Immature natural killer cell (primary cell): ENCODE measurements at regions not wholly inside any gene's neighbourhood (a gene's known extent, or its start where the extent isn't known, plus 50 kb on each side); places are given as distances from the start of the nearest gene placed in this dataset.

Experiments used
- DNase-seq, 3 donors: peaks; one replicate each; pipeline ENCODE4 v3.0.0; 2022; ENCODE audit warnings: mixed read lengths in 1 of 3
- H3K27ac Mint-ChIP-seq, 6 donors: one replicate each; pipeline ENCODE4 v1.8.0; 2020; ENCODE audit warnings: mixed read lengths in 6 of 6, mild to moderate bottlenecking in 5 of 6, inconsistent platforms in 4 of 6, moderate library complexity in 3 of 6
- H3K27me3 Mint-ChIP-seq, 3 donors: one replicate each; pipeline ENCODE4 v1.8.0; 2020 to 2021; ENCODE audit warnings: low read depth in 3 of 3, mild to moderate bottlenecking in 3 of 3, mixed read lengths in 3 of 3, moderate library complexity in 3 of 3, inconsistent platforms in 1 of 3
- H3K36me3 Mint-ChIP-seq, 3 donors: one replicate each; pipeline ENCODE4 v1.8.0; 2020; ENCODE audit warnings: mixed read lengths in 3 of 3, inconsistent platforms in 2 of 3, mild to moderate bottlenecking in 2 of 3
- H3K4me1 Mint-ChIP-seq, 2 donors: one replicate each; pipeline ENCODE4 v1.8.0; 2020; ENCODE audit warnings: inconsistent platforms in 2 of 2, mild to moderate bottlenecking in 2 of 2, mixed read lengths in 2 of 2, moderate library complexity in 1 of 2
- H3K4me3 Mint-ChIP-seq, 5 donors: one replicate each; pipeline ENCODE4 v1.8.0; 2020; ENCODE audit warnings: mild to moderate bottlenecking in 5 of 5, mixed read lengths in 5 of 5, inconsistent platforms in 3 of 5, moderate library complexity in 3 of 5
- H3K9me3 Mint-ChIP-seq, 6 donors: one replicate each; pipeline ENCODE4 v1.8.0; 2020; ENCODE audit warnings: mild to moderate bottlenecking in 6 of 6, mixed read lengths in 6 of 6, inconsistent platforms in 4 of 6, moderate library complexity in 3 of 6

DNA sequence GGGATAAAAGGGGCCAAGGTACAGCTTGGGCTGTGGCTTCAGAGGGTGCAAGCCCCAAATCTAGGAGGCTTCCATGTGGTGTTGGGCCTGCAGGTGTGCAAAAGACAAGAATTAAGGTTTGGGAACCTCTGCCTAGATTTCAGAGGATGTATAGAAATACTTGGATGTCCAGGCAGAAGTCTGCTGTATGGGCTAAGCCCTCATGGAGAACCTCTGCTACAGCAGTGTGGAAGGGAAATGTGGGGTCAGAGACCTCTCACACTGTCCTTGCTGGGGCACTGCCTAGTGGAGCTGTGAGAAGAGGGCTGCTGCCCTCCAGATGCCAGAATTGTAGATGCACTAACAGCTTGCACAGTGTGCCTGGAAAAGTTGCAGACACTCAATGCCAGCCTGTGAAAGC lies 880.6 kb upstream of the ID2 start:
- Mint-ChIP-seq H3K4me1 (no peaks in the 10 kb centered on the region), H3K27me3 (peaks cover 0 to 3% (median 2%) of the 10 kb centered on the region in 3 donors), H3K9me3 (peaks cover 0 to 13% (median 4%) of the 10 kb centered on the region in 6 donors)

DNA sequence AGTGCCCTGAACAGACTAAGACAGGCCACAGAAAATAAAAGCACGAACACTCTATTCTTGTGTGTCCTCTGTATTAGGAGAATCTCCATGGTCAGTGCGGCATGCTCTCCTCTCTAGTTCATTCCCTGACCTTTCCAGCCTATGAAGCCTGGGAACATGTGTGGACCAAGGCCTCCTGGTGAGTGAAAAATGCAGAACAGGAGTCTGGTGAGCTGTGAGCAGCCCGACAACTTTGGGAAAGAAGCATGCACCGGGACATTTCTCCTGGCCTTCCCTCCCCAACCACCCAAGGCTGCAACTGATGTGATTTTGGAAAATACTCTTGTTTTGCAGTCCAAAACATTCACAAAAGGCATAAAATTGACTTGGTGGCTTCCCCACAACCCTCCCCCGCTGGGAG lies 878.3 kb upstream of the ID2 start:
- Mint-ChIP-seq H3K27me3 (no peaks in the 10 kb centered on the region), H3K27ac (no peak overlapping the region), H3K4me3 (no peak overlapping the region), H3K9me3 (peaks cover 0 to 13% (median 4%) of the 10 kb centered on the region in 6 donors), H3K4me1 (no peaks in the 10 kb centered on the region), H3K36me3 (peaks cover 0 to 15% (median 14%) of the 10 kb centered on the region in 3 donors)
- DNase-seq = no peak

More for the DNA sequence above, 880.6 kb upstream of the ID2 start:
- Mint-ChIP-seq H3K4me3 (no peak overlapping the region), H3K27ac (no peak overlapping the region), H3K36me3 (peaks cover 0 to 16% (median 14%) of the 10 kb centered on the region in 3 donors)
- DNase-seq = no peak

DNA sequence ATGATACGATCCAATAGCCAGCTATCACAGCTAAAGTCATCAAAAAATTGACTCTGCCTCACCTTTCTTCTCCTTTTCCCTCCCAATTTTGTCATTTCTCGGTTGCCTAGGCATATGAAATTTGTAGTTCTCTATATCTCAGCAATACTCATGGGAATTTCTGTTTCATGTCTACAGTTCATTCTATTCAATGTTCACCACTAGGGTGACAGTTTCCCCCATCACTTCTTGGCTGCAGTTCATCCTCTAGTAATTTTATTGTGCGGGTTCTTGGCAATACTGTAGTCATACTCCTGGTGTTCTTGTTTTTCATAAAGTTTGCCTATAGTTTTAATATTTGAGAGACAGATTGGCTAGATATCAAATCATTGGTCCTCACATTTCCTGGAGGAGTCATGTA lies 872.2 kb upstream of the ID2 start:
- H3K27me3 Mint-ChIP-seq = peaks cover 0 to 2% (median 2%) of the 10 kb centered on the region in 3 donors
- no peaks in the 10 kb centered on the region for H3K9me3 Mint-ChIP-seq
- no peak overlapping the region for H3K4me3 Mint-ChIP-seq
- H3K27ac Mint-ChIP-seq = no peak overlapping the region
- no peak for DNase-seq
- H3K36me3 Mint-ChIP-seq = no peaks in the 10 kb centered on the region
- H3K4me1 Mint-ChIP-seq = no peaks in the 10 kb centered on the region

DNA sequence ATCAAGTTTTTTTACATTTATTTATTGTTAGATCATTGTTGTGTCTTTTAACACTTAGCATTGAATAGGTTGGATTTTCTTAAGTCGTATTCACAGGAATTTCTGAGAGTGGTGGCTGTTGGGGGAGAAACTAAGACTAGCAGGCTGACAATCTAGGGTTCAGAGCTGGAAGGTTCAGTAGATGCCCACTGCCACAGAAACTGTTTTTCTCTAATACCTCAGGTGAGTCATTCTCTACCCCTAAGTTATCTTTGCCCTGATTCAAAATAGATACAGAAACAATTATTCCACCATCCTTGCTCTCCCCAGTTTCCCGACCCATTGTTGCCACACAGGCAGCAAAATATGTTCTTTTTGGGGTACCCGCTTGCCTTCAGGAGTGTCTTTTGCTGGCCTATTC lies 870.8 kb upstream of the ID2 start:
- peaks cover 0 to 2% (median 2%) of the 10 kb centered on the region in 3 donors for H3K27me3 Mint-ChIP-seq
- no peak overlapping the region for H3K27ac Mint-ChIP-seq
- peaks cover 0 to 4% of the 10 kb centered on the region in 2 donors for H3K4me1 Mint-ChIP-seq
- H3K36me3 Mint-ChIP-seq = peaks cover 0 to 5% (median 0%) of the 10 kb centered on the region in 3 donors
- no peak for DNase-seq
- H3K4me3 Mint-ChIP-seq = no peak overlapping the region
- no peaks in the 10 kb centered on the region for H3K9me3 Mint-ChIP-seq

DNA sequence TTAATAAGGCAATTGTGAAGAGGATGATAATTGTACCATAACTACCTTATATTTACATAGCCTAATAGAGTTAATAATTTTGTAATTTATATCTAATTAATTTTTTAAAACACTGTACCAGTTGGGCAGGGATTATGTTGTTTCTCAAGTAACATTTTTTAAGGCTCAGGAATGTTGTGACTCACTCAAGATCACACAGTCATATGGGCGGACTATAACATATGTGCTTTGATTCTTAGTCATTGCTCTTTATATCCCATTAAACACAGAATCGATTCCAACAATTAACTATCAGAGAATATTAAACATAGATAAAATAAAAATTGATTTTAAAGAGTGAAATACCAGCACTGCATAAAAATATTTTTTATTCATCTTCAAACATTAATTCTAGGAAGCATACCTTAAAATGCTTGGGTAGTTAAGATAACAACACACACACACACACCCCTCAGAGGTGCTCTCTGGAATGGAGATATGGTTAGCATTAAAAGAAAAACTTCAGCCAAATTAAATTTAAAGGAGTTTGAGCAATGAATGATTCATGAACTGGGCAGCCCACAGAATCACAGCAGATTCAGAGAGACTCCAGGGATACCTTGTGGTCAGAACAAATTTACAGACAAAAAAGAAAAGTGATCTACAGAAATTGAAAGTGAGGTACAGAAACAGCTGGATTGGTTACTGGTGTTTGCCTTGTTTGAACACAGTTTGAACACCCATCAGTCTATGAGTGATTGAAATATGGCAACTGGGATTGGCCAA lies 869.4 kb upstream of the ID2 start:
- no peaks in the 10 kb centered on the region for H3K9me3 Mint-ChIP-seq
- no peak for DNase-seq
- peaks cover 0 to 4% of the 10 kb centered on the region in 2 donors for H3K4me1 Mint-ChIP-seq
- no peak overlapping the region for H3K4me3 Mint-ChIP-seq
- no peak overlapping the region for H3K27ac Mint-ChIP-seq
- H3K36me3 Mint-ChIP-seq = peaks cover 0 to 7% (median 0%) of the 10 kb centered on the region in 3 donors
- peaks cover 0 to 2% (median 2%) of the 10 kb centered on the region in 3 donors for H3K27me3 Mint-ChIP-seq

DNA sequence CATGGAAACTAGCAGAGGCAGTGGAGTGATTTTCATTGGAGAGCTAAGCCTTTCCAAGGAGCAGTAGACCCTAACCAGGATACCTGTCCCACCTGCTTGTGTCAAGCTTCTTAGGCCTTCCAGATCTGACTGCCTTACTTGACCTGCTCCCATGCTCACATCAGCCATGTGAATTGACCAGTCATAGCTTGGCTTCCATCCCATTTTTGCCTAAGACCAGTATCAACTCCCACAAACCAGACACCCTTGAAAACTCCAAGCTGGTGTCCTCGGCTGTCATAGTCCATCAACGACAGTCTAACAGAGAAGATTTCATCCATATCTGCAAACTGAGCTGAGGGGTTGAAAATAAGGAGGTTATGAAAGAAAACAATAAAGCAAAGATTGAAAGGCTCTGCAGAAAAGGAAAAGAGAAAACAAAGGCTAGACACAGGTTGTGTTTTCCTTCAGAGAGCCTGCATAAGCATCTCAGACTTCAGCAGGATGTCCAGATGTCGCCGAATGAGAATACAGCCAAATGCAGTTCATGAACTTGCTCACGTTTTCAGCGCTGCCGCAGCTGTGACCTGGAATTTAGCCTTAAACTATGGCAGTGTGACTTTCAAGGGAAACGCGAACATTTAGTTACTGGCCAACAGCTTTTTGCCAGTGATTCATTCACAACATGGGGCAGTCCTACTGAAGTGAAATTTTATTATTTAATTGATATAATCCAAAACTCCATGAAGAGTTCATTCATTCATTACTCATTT lies 868.1 kb upstream of the ID2 start:
- Mint-ChIP-seq H3K4me1 (peaks cover 0 to 4% of the 10 kb centered on the region in 2 donors), H3K27ac (no peak overlapping the region), H3K4me3 (no peak overlapping the region), H3K9me3 (no peaks in the 10 kb centered on the region), H3K27me3 (peaks cover 0 to 2% (median 2%) of the 10 kb centered on the region in 3 donors), H3K36me3 (peaks cover 0 to 7% (median 0%) of the 10 kb centered on the region in 3 donors)
- no peak for DNase-seq

DNA sequence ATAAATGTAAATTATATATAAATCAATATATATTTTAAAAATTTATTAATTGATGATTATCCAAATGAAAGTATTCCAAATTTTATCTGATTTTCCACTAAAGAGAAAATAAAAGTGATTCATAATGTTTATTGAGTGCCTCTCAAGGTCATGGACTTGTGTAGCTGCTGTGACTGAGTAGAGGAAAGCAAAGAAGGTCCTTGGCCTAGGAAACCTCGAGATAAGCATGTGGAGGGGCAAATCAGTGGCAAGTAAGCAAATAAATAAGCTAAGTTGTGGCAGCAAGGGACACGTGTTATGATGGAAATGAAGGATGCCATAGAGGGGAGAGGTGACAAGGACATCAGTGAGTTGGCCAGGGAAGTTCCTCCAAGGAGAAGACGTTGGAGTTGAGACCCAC lies 866.1 kb upstream of the ID2 start:
- peaks cover 0 to 7% (median 0%) of the 10 kb centered on the region in 3 donors for H3K36me3 Mint-ChIP-seq
- no peak overlapping the region for H3K4me3 Mint-ChIP-seq
- H3K9me3 Mint-ChIP-seq = no peaks in the 10 kb centered on the region
- peaks cover 0 to 2% (median 2%) of the 10 kb centered on the region in 3 donors for H3K27me3 Mint-ChIP-seq
- DNase-seq = no peak
- H3K27ac Mint-ChIP-seq = peak overlapping the region in 1 of 6 donors; percentile 71
- H3K4me1 Mint-ChIP-seq = peaks cover 0 to 4% of the 10 kb centered on the region in 2 donors

DNA sequence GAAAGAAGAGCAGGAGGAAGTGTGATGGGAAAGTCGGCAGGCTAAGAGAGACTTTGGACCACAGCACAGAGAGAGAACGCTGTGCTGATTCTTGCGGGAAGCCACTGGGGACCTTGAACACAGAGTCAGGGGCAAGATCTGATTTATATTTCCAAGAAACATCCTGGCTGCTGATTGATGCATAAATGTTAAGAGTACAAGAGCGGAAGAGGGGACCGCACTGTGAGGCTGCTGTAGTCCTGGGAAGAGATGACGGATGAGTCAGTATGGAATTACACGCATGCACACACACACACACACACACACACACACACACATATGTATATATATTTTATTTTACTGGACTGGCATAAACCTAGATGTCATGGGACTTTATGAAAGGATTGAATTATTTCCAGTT lies 865.6 kb upstream of the ID2 start:
- H3K4me3 Mint-ChIP-seq = no peak overlapping the region

DNA sequence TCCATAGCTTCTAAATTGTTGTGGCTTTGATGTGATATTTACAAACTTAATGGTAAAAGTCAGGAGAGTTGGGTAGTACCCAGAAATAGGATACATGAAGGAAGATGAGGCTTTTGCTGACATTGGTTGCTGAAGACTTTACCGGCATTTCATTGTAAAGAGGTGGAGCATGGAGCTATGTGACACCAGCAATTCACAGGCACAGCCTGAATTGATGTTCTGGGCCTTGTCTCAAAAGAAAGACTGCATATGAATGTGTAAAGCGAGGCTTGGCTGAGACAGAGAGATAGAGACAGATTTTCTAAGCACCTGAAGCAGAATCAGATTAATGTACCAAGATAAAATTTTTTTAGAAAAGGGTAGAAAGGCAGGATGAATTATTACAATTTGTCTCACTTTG lies 864.9 kb upstream of the ID2 start:
- Mint-ChIP-seq H3K9me3 (no peaks in the 10 kb centered on the region), H3K4me3 (no peak overlapping the region), H3K36me3 (peaks cover 0 to 7% (median 0%) of the 10 kb centered on the region in 3 donors), H3K27me3 (peaks cover 0 to 2% (median under 1%) of the 10 kb centered on the region in 3 donors), H3K4me1 (peaks cover 0 to 4% of the 10 kb centered on the region in 2 donors), H3K27ac (no peak overlapping the region)
- no peak for DNase-seq

More for the DNA sequence above, 865.6 kb upstream of the ID2 start:
- H3K36me3 Mint-ChIP-seq = peaks cover 0 to 7% (median 0%) of the 10 kb centered on the region in 3 donors
- H3K27me3 Mint-ChIP-seq = peaks cover 0 to 2% (median 2%) of the 10 kb centered on the region in 3 donors
- no peak for DNase-seq
- no peaks in the 10 kb centered on the region for H3K9me3 Mint-ChIP-seq
- H3K27ac Mint-ChIP-seq = no peak overlapping the region
- H3K4me1 Mint-ChIP-seq = peaks cover 0 to 4% of the 10 kb centered on the region in 2 donors

DNA sequence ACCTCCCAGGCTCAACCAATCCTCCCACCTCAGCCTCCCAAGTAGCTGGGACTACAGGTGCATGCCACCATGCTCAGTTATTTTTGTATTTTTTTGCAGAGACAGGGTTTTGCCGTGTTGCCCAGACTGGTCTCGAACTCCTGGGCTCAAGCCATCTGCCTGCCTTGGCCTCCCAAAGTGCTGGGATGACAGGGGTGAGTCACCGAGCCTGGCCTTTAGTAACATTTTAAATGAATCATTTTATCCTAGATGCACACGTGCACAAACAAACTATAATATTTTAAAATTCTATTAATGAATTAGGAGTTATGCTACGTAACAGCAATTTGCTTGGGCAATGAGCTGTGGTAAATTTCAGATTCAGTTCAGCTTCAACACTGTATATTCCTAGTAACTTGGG lies 862.5 kb upstream of the ID2 start:
- H3K9me3 Mint-ChIP-seq = no peaks in the 10 kb centered on the region
- no peak for DNase-seq
- H3K27me3 Mint-ChIP-seq = peaks cover 0 to 2% (median 2%) of the 10 kb centered on the region in 3 donors
- H3K4me1 Mint-ChIP-seq = peaks cover 0 to 4% of the 10 kb centered on the region in 2 donors
- H3K4me3 Mint-ChIP-seq = no peak overlapping the region
- peaks cover 0 to 7% (median 0%) of the 10 kb centered on the region in 3 donors for H3K36me3 Mint-ChIP-seq
- H3K27ac Mint-ChIP-seq = no peak overlapping the region

DNA sequence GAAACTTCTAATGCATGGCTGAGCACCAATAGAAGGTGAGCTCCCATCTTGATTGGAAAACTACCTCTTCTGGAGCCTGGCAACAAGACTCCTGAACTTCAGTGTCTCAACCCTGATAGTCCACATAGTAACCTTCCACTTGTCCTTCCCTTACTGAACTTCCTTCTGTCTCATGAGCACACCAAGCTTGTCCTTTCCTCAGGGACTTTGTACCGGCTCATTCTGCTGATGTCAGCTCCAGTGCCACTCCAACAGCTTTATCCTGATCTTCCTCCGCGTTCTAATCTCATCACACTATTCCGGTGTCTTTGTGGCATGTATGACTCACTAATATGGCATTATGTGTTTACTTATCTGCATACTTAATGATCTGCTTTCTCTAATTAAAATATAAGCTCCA lies 862.0 kb upstream of the ID2 start:
- H3K36me3 Mint-ChIP-seq = peaks cover 0 to 7% (median 0%) of the 10 kb centered on the region in 3 donors
- H3K27me3 Mint-ChIP-seq = peaks cover 0 to 2% (median 0%) of the 10 kb centered on the region in 3 donors
- no peak overlapping the region for H3K4me3 Mint-ChIP-seq
- peaks cover 0 to 4% of the 10 kb centered on the region in 2 donors for H3K4me1 Mint-ChIP-seq
- no peak for DNase-seq
- H3K9me3 Mint-ChIP-seq = no peaks in the 10 kb centered on the region
- H3K27ac Mint-ChIP-seq = no peak overlapping the region

DNA sequence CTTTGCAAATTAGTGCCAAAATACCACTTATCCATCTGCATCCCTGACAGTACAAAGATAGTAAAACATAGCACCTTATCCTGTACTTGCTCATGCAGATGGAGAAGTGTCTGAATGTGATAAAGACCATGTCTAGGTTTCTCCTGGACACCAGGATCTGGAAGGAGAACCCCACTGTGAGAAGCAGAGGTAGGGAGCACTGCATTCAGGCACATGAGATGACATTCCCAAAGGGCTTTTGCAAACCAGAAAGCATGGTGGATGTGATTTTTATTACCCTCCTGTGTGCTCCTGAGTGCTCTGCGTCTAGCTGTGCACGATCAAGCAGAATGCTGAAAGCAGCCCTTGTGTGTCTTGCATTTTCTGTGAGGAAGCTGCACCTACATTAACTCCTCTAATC lies 857.6 kb upstream of the ID2 start:
- no peaks in the 10 kb centered on the region for H3K36me3 Mint-ChIP-seq
- H3K4me3 Mint-ChIP-seq = no peak overlapping the region
- DNase-seq = no peak
- H3K9me3 Mint-ChIP-seq = no peaks in the 10 kb centered on the region
- H3K27me3 Mint-ChIP-seq = peaks cover 0 to 2% (median 2%) of the 10 kb centered on the region in 3 donors
- H3K27ac Mint-ChIP-seq = no peak overlapping the region
- H3K4me1 Mint-ChIP-seq = no peaks in the 10 kb centered on the region

DNA sequence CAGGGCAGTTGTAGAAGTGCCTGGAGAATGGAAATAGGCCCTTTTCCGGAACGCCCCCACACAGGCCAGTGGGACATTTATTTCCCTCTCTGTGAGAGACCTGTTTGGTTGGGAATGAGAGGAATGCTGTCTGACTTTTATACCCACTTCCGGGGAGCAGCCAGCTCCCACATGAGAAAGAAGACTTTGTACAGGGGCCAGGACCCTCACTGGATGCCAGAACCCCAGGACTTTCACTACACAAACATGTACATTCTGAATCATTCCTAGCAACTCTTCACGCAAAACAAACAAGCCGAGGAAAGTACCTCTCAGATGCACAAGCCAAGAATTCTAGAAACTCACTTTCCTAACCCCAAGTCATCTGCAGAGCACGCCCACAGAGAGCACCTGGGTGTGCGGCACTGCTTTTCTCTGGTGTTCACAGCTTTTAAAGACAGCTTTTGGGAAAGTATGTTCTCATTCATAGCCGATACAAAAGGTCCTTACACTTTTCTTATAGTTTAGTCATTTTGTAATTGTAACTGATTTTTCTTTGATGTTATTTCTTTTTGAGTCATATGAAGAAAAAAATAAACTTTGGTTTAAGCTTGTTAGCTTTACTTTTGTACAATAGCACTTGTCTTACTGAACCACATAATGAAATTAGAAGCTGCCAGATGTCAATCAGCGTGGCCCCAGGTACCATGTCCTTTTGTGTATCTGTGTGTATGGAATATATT lies 856.1 kb upstream of the ID2 start:
- no peak for DNase-seq
- Mint-ChIP-seq H3K36me3 (no peaks in the 10 kb centered on the region), H3K9me3 (no peaks in the 10 kb centered on the region), H3K27ac (no peak overlapping the region), H3K4me3 (no peak overlapping the region), H3K27me3 (peaks cover 0 to 2% (median 2%) of the 10 kb centered on the region in 3 donors), H3K4me1 (no peaks in the 10 kb centered on the region)
